ENCODE measurements at regions not wholly inside any gene's neighbourhood (a gene's known extent, or its start where the extent isn't known, plus 50 kb on each side); places are given as distances from the start of the nearest gene placed in this dataset.

GRCh38 chr3:117532268-117532667 is 822.7 kb downstream of the TUSC7 start:
- Histone ChIP-seq H3K9me3 (ENCODE audit: low read length) (no peaks in the 10 kb centered on the region), H3K4me1 (ENCODE audit: insufficient read depth, low read length) (no peaks in the 10 kb centered on the region), H3K27ac (ENCODE audit: low read depth, low read length) (no peak overlapping the region), H3K36me3 (ENCODE audit: insufficient read depth, low read length) (no peaks in the 10 kb centered on the region), H3K27me3 (ENCODE audit: insufficient read depth, low read length, poor library complexity, severe bottlenecking) (no peaks in the 10 kb centered on the region), H3K4me3 (ENCODE audit: low read length) (no peak overlapping the region)
- Mint-ChIP-seq H3K4me3 (no peak overlapping the region), H3K36me3 (peaks cover 0 to 1% (median 0%) of the 10 kb centered on the region in 3 donors), H3K9me3 (peaks cover 6 to 18% (median 8%) of the 10 kb centered on the region in 5 donors), H3K27ac (no peak overlapping the region), H3K27me3 (no peaks in the 10 kb centered on the region), H3K4me1 (no peaks in the 10 kb centered on the region)
- POLR2A ChIA-PET: no interaction called here
- DNase-seq: no peak
- CTCF ChIA-PET: no interaction called here

- DNase-seq: no peak
- Histone ChIP-seq H3K4me3 (ENCODE audit: low read length) (no peak overlapping the region), H3K27ac (ENCODE audit: low read depth, low read length) (no peak overlapping the region), H3K4me1 (ENCODE audit: insufficient read depth, low read length) (no peaks in the 10 kb centered on the region), H3K36me3 (ENCODE audit: insufficient read depth, low read length) (no peaks in the 10 kb centered on the region), H3K27me3 (ENCODE audit: insufficient read depth, low read length, poor library complexity, severe bottlenecking) (no peaks in the 10 kb centered on the region), H3K9me3 (ENCODE audit: low read length) (no peaks in the 10 kb centered on the region)
- Mint-ChIP-seq H3K27me3 (no peaks in the 10 kb centered on the region), H3K4me3 (no peak overlapping the region), H3K36me3 (peaks cover 0 to 1% (median 0%) of the 10 kb centered on the region in 3 donors), H3K9me3 (peaks cover 2 to 21% (median 6%) of the 10 kb centered on the region in 5 donors), H3K27ac (no peak overlapping the region), H3K4me1 (no peaks in the 10 kb centered on the region)
- ChIA-PET CTCF (no interaction called here), POLR2A (no interaction called here)
Observed at GRCh38 chr3:117534138-117534537, 824.6 kb downstream of the TUSC7 start.

GRCh38 chr3:117536006-117536405 is 826.4 kb downstream of the TUSC7 start:
- Histone ChIP-seq H3K4me3 (ENCODE audit: low read length) (no peak overlapping the region), H3K36me3 (ENCODE audit: insufficient read depth, low read length) (no peaks in the 10 kb centered on the region), H3K27me3 (ENCODE audit: insufficient read depth, low read length, poor library complexity, severe bottlenecking) (no peaks in the 10 kb centered on the region), H3K4me1 (ENCODE audit: insufficient read depth, low read length) (no peaks in the 10 kb centered on the region), H3K27ac (ENCODE audit: low read depth, low read length) (no peak overlapping the region), H3K9me3 (ENCODE audit: low read length) (no peaks in the 10 kb centered on the region)
- ChIA-PET CTCF (no interaction called here), POLR2A (no interaction called here)
- Mint-ChIP-seq H3K4me1 (no peaks in the 10 kb centered on the region), H3K36me3 (peaks cover 0 to 1% (median 0%) of the 10 kb centered on the region in 3 donors), H3K27ac (no peak overlapping the region), H3K9me3 (peaks cover 2 to 16% (median 6%) of the 10 kb centered on the region in 5 donors), H3K27me3 (no peaks in the 10 kb centered on the region), H3K4me3 (no peak overlapping the region)
- DNase-seq: no peak

GRCh38 chr3:117537949-117538348 is 828.4 kb downstream of the TUSC7 start:
- ChIA-PET CTCF (no interaction called here), POLR2A (no interaction called here)
- no peak overlapping the region for H3K27ac Mint-ChIP-seq
- Histone ChIP-seq H3K36me3 (ENCODE audit: insufficient read depth, low read length) (no peaks in the 10 kb centered on the region), H3K9me3 (ENCODE audit: low read length) (no peaks in the 10 kb centered on the region), H3K27me3 (ENCODE audit: insufficient read depth, low read length, poor library complexity, severe bottlenecking) (no peaks in the 10 kb centered on the region), H3K4me3 (ENCODE audit: low read length) (no peak overlapping the region), H3K4me1 (ENCODE audit: insufficient read depth, low read length) (no peaks in the 10 kb centered on the region), H3K27ac (ENCODE audit: low read depth, low read length) (no peak overlapping the region)
- H3K4me3 Mint-ChIP-seq: no peak overlapping the region
- H3K27me3 Mint-ChIP-seq: no peaks in the 10 kb centered on the region
- peaks cover 2 to 16% (median 6%) of the 10 kb centered on the region in 5 donors for H3K9me3 Mint-ChIP-seq
- DNase-seq: no peak
- H3K36me3 Mint-ChIP-seq: peaks cover 0 to 1% (median 0%) of the 10 kb centered on the region in 3 donors
- no peaks in the 10 kb centered on the region for H3K4me1 Mint-ChIP-seq

- H3K9me3 Mint-ChIP-seq: peaks cover 0 to 16% (median 2%) of the 10 kb centered on the region in 5 donors
- Histone ChIP-seq H3K4me1 (ENCODE audit: insufficient read depth, low read length) (no peaks in the 10 kb centered on the region), H3K27me3 (ENCODE audit: insufficient read depth, low read length, poor library complexity, severe bottlenecking) (no peaks in the 10 kb centered on the region), H3K9me3 (ENCODE audit: low read length) (no peaks in the 10 kb centered on the region), H3K36me3 (ENCODE audit: insufficient read depth, low read length) (no peaks in the 10 kb centered on the region), H3K4me3 (ENCODE audit: low read length) (no peak overlapping the region), H3K27ac (ENCODE audit: low read depth, low read length) (no peak overlapping the region)
- no peaks in the 10 kb centered on the region for H3K4me1 Mint-ChIP-seq
- peaks cover 0 to 1% (median 0%) of the 10 kb centered on the region in 3 donors for H3K36me3 Mint-ChIP-seq
- no peak overlapping the region for H3K4me3 Mint-ChIP-seq
- ChIA-PET POLR2A (no interaction called here), CTCF (no interaction called here)
- no peak for DNase-seq
- no peak overlapping the region for H3K27ac Mint-ChIP-seq
- peaks cover 0 to 2% of the 10 kb centered on the region in 2 donors for H3K27me3 Mint-ChIP-seq
Observed at GRCh38 chr3:117539729-117540128, 830.1 kb downstream of the TUSC7 start.

- Histone ChIP-seq H3K27me3 (ENCODE audit: insufficient read depth, low read length, poor library complexity, severe bottlenecking) (no peaks in the 10 kb centered on the region), H3K9me3 (ENCODE audit: low read length) (no peaks in the 10 kb centered on the region), H3K4me3 (ENCODE audit: low read length) (no peak overlapping the region), H3K27ac (ENCODE audit: low read depth, low read length) (no peak overlapping the region), H3K4me1 (ENCODE audit: insufficient read depth, low read length) (no peaks in the 10 kb centered on the region), H3K36me3 (ENCODE audit: insufficient read depth, low read length) (no peaks in the 10 kb centered on the region)
- POLR2A ChIA-PET: no interaction called here
- no peaks in the 10 kb centered on the region for H3K4me1 Mint-ChIP-seq
- no peak overlapping the region for H3K27ac Mint-ChIP-seq
- CTCF ChIA-PET: no interaction called here
- H3K36me3 Mint-ChIP-seq: peaks cover 0 to 1% (median 0%) of the 10 kb centered on the region in 3 donors
- peaks cover 0 to 20% (median 2%) of the 10 kb centered on the region in 5 donors for H3K9me3 Mint-ChIP-seq
- DNase-seq: no peak
- H3K4me3 Mint-ChIP-seq: no peak overlapping the region
- H3K27me3 Mint-ChIP-seq: peaks cover 0 to 2% of the 10 kb centered on the region in 2 donors
Observed at GRCh38 chr3:117540597-117540996, 831.0 kb downstream of the TUSC7 start.

- Mint-ChIP-seq H3K9me3 (peaks cover 0 to 24% (median 2%) of the 10 kb centered on the region in 5 donors), H3K27ac (no peak overlapping the region), H3K4me1 (no peaks in the 10 kb centered on the region), H3K36me3 (no peaks in the 10 kb centered on the region), H3K27me3 (peaks cover 0 to 2% of the 10 kb centered on the region in 2 donors), H3K4me3 (no peak overlapping the region)
- Histone ChIP-seq H3K9me3 (ENCODE audit: low read length) (no peaks in the 10 kb centered on the region), H3K27me3 (ENCODE audit: insufficient read depth, low read length, poor library complexity, severe bottlenecking) (no peaks in the 10 kb centered on the region), H3K27ac (ENCODE audit: low read depth, low read length) (no peak overlapping the region), H3K4me1 (ENCODE audit: insufficient read depth, low read length) (no peaks in the 10 kb centered on the region), H3K4me3 (ENCODE audit: low read length) (no peak overlapping the region), H3K36me3 (ENCODE audit: insufficient read depth, low read length) (no peaks in the 10 kb centered on the region)
- no peak for DNase-seq
- ChIA-PET CTCF (no interaction called here), POLR2A (no interaction called here)
Observed at GRCh38 chr3:117541721-117542120, 832.1 kb downstream of the TUSC7 start.

GRCh38 chr3:117543521-117543920 is 833.9 kb downstream of the TUSC7 start:
- peaks cover 0 to 2% of the 10 kb centered on the region in 2 donors for H3K27me3 Mint-ChIP-seq
- H3K27ac ChIP-seq (ENCODE audit: low read depth, low read length): no peak overlapping the region
- CTCF ChIA-PET: no interaction called here
- H3K4me1 Mint-ChIP-seq: no peaks in the 10 kb centered on the region
- no peak overlapping the region for H3K4me3 ChIP-seq (ENCODE audit: low read length)
- H3K9me3 ChIP-seq (ENCODE audit: low read length): no peaks in the 10 kb centered on the region
- no peak for DNase-seq
- no peaks in the 10 kb centered on the region for H3K36me3 Mint-ChIP-seq
- no peak overlapping the region for H3K4me3 Mint-ChIP-seq
- POLR2A ChIA-PET: no interaction called here
- no peaks in the 10 kb centered on the region for H3K36me3 ChIP-seq (ENCODE audit: insufficient read depth, low read length)
- H3K9me3 Mint-ChIP-seq: peaks cover 0 to 18% (median 2%) of the 10 kb centered on the region in 5 donors
- H3K27me3 ChIP-seq (ENCODE audit: insufficient read depth, low read length, poor library complexity, severe bottlenecking): no peaks in the 10 kb centered on the region
- H3K27ac Mint-ChIP-seq: no peak overlapping the region
- H3K4me1 ChIP-seq (ENCODE audit: insufficient read depth, low read length): no peaks in the 10 kb centered on the region

GRCh38 chr3:117545484-117545883 is 835.9 kb downstream of the TUSC7 start:
- peaks cover 0 to 19% (median 7%) of the 10 kb centered on the region in 5 donors for H3K9me3 Mint-ChIP-seq
- H3K4me1 Mint-ChIP-seq: no peaks in the 10 kb centered on the region
- H3K27ac Mint-ChIP-seq: no peak overlapping the region
- DNase-seq: no peak
- Histone ChIP-seq H3K4me1 (ENCODE audit: insufficient read depth, low read length) (no peaks in the 10 kb centered on the region), H3K36me3 (ENCODE audit: insufficient read depth, low read length) (no peaks in the 10 kb centered on the region), H3K9me3 (ENCODE audit: low read length) (no peaks in the 10 kb centered on the region), H3K4me3 (ENCODE audit: low read length) (no peak overlapping the region), H3K27ac (ENCODE audit: low read depth, low read length) (no peak overlapping the region), H3K27me3 (ENCODE audit: insufficient read depth, low read length, poor library complexity, severe bottlenecking) (no peaks in the 10 kb centered on the region)
- peaks cover 0 to 2% of the 10 kb centered on the region in 2 donors for H3K27me3 Mint-ChIP-seq
- no peaks in the 10 kb centered on the region for H3K36me3 Mint-ChIP-seq
- POLR2A ChIA-PET: no interaction called here
- H3K4me3 Mint-ChIP-seq: no peak overlapping the region
- CTCF ChIA-PET: no interaction called here

Data from CD8-positive, alpha-beta memory T cell (primary cell).